Smooth muscle cell (in vitro differentiated cells): ENCODE measurements at regions not wholly inside any gene's neighbourhood (a gene's known extent, or its start where the extent isn't known, plus 50 kb on each side); places are given as distances from the start of the nearest gene placed in this dataset.

ENCODE experiments used
- DNase-seq: peaks from one replicate; lab custom pipeline; 2025; ENCODE audit not compliant: unreplicated experiment; lab: John Stamatoyannopoulos, UW
- H2AFZ ChIP-seq: fragments of 200-600 bp; sonication (generic); 2 replicates; pipeline ENCODE4 v1.6.0; 2016; ENCODE audit warnings: antibody characterized with exemption, low read depth, mild to moderate bottlenecking
- H3F3A ChIP-seq: fragments of 200-600 bp; sonication (generic); 2 replicates; pipeline ENCODE4 v1.6.0; 2017; ENCODE audit warnings: antibody characterized with exemption, low read depth
- H3K27ac ChIP-seq: fragments of 200-600 bp; sonication (generic); 2 replicates; pipeline ENCODE4 v1.5.1; 2016; ENCODE audit warnings: low read depth, mild to moderate bottlenecking
- H3K27me3 ChIP-seq: fragments of 200-600 bp; sonication (generic); 2 replicates; pipeline ENCODE4 v1.6.1; 2016; ENCODE audit warnings: low read depth, mild to moderate bottlenecking
- H3K36me3 ChIP-seq: fragments of 200-600 bp; sonication (generic); 2 replicates; pipeline ENCODE4 v1.5.1; 2016; ENCODE audit warnings: low read depth
- H3K4me1 ChIP-seq: fragments of 200-600 bp; sonication (generic); 2 replicates; pipeline ENCODE4 v1.5.1; 2016; ENCODE audit warnings: low read depth
- H3K4me2 ChIP-seq: fragments of 200-600 bp; sonication (generic); 2 replicates; pipeline ENCODE4 v1.6.0; 2016; ENCODE audit warnings: mild to moderate bottlenecking
- H3K4me3 ChIP-seq: fragments of 200-600 bp; sonication (generic); 2 replicates; pipeline ENCODE4 v1.5.1; 2016; ENCODE audit warnings: mild to moderate bottlenecking
- H3K79me2 ChIP-seq: fragments of 200-600 bp; sonication (generic); 2 replicates; pipeline ENCODE4 v1.6.0; 2016; ENCODE audit warnings: low read depth, mild to moderate bottlenecking
- H3K9ac ChIP-seq: fragments of 200-600 bp; sonication (generic); 2 replicates; pipeline ENCODE4 v1.6.0; 2016; ENCODE audit warnings: low read depth
- H3K9me3 ChIP-seq: fragments of 200-600 bp; sonication (generic); replicated peaks from 2 replicates; pipeline ENCODE4 v1.5.1; 2016; ENCODE audit warnings: low read depth
- H4K20me1 ChIP-seq: fragments of 200-600 bp; sonication (generic); 2 replicates; pipeline ENCODE4 v1.6.0; 2016; ENCODE audit warnings: low read depth
- WGBS: methylation state at CpG from one replicate; pipeline ENCODE4 v1.1.7; 2016; ENCODE audit warnings: low lambda C conversion rate; 5-methylcytosine and 5-hydroxymethylcytosine counted together
- TF ChIP-seq, protein P1 (sequence below): fragments of 200-600 bp; sonication (generic); IDR thresholded peaks from 2 replicates; pipeline ENCODE4 v1.5.1; 2017; ENCODE audit warnings: borderline replicate concordance, mild to moderate bottlenecking, antibody characterized with exemption; ENCODE audit not compliant: insufficient read depth, poor library complexity, severe bottlenecking

DNA sequence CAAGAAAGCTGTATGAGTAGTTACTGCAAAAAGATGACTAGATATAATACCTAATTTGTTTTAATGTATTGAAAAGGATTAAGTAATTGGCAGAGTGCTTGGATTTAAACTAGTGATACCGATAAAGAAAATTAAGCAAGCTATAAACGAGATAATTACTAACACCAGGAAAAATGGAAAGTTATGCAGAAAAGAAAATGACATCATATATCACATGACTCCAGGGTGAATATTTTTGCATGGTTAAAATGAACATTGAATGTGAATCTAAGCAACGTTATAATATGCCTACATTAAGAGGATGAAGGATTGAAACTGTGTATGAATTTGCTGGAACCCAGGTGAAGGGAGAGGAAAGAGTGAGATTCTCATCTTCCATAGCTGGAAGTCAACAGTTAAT lies 644.4 kb downstream of the ADGRL2 start:
- H3K36me3 ChIP-seq = no peaks in the 10 kb centered on the region
- H3K79me2 ChIP-seq = no peaks in the 10 kb centered on the region
- H3K4me1 ChIP-seq = no peaks in the 10 kb centered on the region
- H4K20me1 ChIP-seq = no peaks in the 10 kb centered on the region
- no peak for DNase-seq
- H3K4me2 ChIP-seq = no peak overlapping the region
- no peak overlapping the region for H3K9ac ChIP-seq
- no peaks in the 10 kb centered on the region for H3K27me3 ChIP-seq
- no peaks in the 10 kb centered on the region for H3F3A ChIP-seq
- no peak overlapping the region for H3K4me3 ChIP-seq
- H3K27ac ChIP-seq = no peak overlapping the region
- 96% methylated on average over 3 of the region's 3 CpGs for WGBS
- H2AFZ ChIP-seq = no peak overlapping the region
- TF ChIP-seq, protein P1, sequence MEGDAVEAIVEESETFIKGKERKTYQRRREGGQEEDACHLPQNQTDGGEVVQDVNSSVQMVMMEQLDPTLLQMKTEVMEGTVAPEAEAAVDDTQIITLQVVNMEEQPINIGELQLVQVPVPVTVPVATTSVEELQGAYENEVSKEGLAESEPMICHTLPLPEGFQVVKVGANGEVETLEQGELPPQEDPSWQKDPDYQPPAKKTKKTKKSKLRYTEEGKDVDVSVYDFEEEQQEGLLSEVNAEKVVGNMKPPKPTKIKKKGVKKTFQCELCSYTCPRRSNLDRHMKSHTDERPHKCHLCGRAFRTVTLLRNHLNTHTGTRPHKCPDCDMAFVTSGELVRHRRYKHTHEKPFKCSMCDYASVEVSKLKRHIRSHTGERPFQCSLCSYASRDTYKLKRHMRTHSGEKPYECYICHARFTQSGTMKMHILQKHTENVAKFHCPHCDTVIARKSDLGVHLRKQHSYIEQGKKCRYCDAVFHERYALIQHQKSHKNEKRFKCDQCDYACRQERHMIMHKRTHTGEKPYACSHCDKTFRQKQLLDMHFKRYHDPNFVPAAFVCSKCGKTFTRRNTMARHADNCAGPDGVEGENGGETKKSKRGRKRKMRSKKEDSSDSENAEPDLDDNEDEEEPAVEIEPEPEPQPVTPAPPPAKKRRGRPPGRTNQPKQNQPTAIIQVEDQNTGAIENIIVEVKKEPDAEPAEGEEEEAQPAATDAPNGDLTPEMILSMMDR = no peak
- no peaks in the 10 kb centered on the region for H3K9me3 ChIP-seq

GRCh38 chr1:82441402-82441801 lies 640.7 kb downstream of the ADGRL2 start:
- no peaks in the 10 kb centered on the region for H3F3A ChIP-seq
- no peak overlapping the region for H3K27ac ChIP-seq
- H3K9ac ChIP-seq = no peak overlapping the region
- no peaks in the 10 kb centered on the region for H3K36me3 ChIP-seq
- no peak overlapping the region for H3K4me2 ChIP-seq
- WGBS = 80% methylated on average over 4 of the region's 4 CpGs
- no peaks in the 10 kb centered on the region for H3K4me1 ChIP-seq
- no peak for DNase-seq
- no peaks in the 10 kb centered on the region for H3K79me2 ChIP-seq
- no peaks in the 10 kb centered on the region for H4K20me1 ChIP-seq
- no peak overlapping the region for H2AFZ ChIP-seq
- no peaks in the 10 kb centered on the region for H3K9me3 ChIP-seq
- TF ChIP-seq, protein P1 = no peak
- H3K27me3 ChIP-seq = no peaks in the 10 kb centered on the region
- no peak overlapping the region for H3K4me3 ChIP-seq

DNA sequence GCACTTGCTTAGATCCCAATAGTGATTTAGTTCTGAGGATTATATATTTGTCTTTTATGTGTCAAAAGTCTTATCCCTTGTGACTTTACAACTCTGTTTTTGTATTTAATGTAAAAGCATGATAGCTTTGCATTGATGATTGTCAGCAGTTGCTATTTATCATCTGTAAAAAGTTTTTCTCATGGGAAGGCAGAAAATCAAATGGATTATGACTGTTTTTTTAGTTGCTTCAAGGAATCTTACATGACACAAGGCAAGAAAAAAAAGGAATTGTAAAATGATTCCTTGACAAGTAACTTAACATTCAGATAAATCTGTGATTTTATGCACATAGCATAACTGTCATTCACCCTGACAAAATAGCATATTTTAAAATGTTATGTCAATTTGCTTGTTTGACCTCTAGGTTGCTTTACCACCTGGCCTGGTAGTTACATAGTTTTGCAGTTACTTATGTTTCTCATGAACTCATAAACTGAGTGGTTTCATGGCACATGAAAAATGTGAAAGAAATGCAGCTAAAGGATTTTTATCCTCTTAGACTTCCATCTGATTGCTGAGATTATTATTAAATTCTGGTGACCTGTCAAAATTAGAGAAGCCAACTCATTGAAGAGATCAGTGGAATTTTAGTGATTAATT lies 622.6 kb downstream of the ADGRL2 start:
- H2AFZ ChIP-seq = no peak overlapping the region

GRCh38 chr1:82421782-82422181 lies 621.0 kb downstream of the ADGRL2 start:
- H2AFZ ChIP-seq = no peak overlapping the region
- TF ChIP-seq, protein P1 = no peak
- no peak overlapping the region for H3K4me2 ChIP-seq
- WGBS = 68% methylated on average over 2 of the region's 2 CpGs
- H3K4me3 ChIP-seq = no peak overlapping the region
- no peaks in the 10 kb centered on the region for H4K20me1 ChIP-seq
- H3K36me3 ChIP-seq = no peaks in the 10 kb centered on the region
- no peak overlapping the region for H3K9ac ChIP-seq
- no peaks in the 10 kb centered on the region for H3K9me3 ChIP-seq
- H3K79me2 ChIP-seq = no peaks in the 10 kb centered on the region
- H3K4me1 ChIP-seq = no peaks in the 10 kb centered on the region
- no peak for DNase-seq
- no peaks in the 10 kb centered on the region for H3K27me3 ChIP-seq
- no peaks in the 10 kb centered on the region for H3F3A ChIP-seq
- no peak overlapping the region for H3K27ac ChIP-seq

More for the DNA sequence above, 622.6 kb downstream of the ADGRL2 start:
- TF ChIP-seq, protein P1 = no peak
- Histone ChIP-seq H3K27me3 (no peaks in the 10 kb centered on the region), H4K20me1 (no peaks in the 10 kb centered on the region), H3F3A (no peaks in the 10 kb centered on the region), H3K36me3 (no peaks in the 10 kb centered on the region), H3K4me3 (no peak overlapping the region), H3K79me2 (no peaks in the 10 kb centered on the region), H3K4me1 (no peaks in the 10 kb centered on the region), H3K27ac (no peak overlapping the region), H3K9ac (no peak overlapping the region), H3K9me3 (no peaks in the 10 kb centered on the region), H3K4me2 (no peak overlapping the region)
- no peak for DNase-seq
